Activated T-cell treated with anti-CD3 and anti-CD28 coated beads for 4 hours (primary cell): ENCODE measurements at regions not wholly inside any gene's neighbourhood (a gene's known extent, or its start where the extent isn't known, plus 50 kb on each side); places are given as distances from the start of the nearest gene placed in this dataset.

Source experiments
- DNase-seq: peaks from one replicate; pipeline ENCODE4 v3.0.0-alpha.2; 2020

- no peak for DNase-seq
Measured at GRCh38 chr1:238060061-238060460, 169.3 kb upstream of the ZP4 start.

- DNase-seq, result no peak
Measured at GRCh38 chr1:238052496-238053266, 162.0 kb upstream of the ZP4 start.

GRCh38 chr1:238029126-238029525 lies 138.4 kb upstream of the ZP4 start:
- no peak for DNase-seq

- DNase-seq, result no peak
Measured at GRCh38 chr1:238027366-238027765, 136.6 kb upstream of the ZP4 start.

- DNase-seq, result no peak
Measured at GRCh38 chr1:238023137-238023536, 132.4 kb upstream of the ZP4 start.

GRCh38 chr1:238018214-238018613 lies 127.5 kb upstream of the ZP4 start:
- no peak for DNase-seq

GRCh38 chr1:238006779-238007178 lies 116.1 kb upstream of the ZP4 start:
- no peak for DNase-seq

GRCh38 chr1:238005116-238005515 lies 114.4 kb upstream of the ZP4 start:
- no peak for DNase-seq

GRCh38 chr1:238001818-238002217 lies 111.1 kb upstream of the ZP4 start:
- DNase-seq, result no peak

GRCh38 chr1:237999426-238000052 lies 108.8 kb upstream of the ZP4 start:
- DNase-seq, result no peak

- no peak for DNase-seq
Measured at GRCh38 chr1:237998581-237998980, 107.9 kb upstream of the ZP4 start.

- no peak for DNase-seq
Measured at GRCh38 chr1:237983496-237983895, 92.8 kb upstream of the ZP4 start.

GRCh38 chr1:237981223-237981622 lies 90.5 kb upstream of the ZP4 start:
- no peak for DNase-seq

GRCh38 chr1:237976331-237976730 lies 85.6 kb upstream of the ZP4 start:
- DNase-seq, result no peak

GRCh38 chr1:237975903-237976302 lies 85.2 kb upstream of the ZP4 start:
- DNase-seq, result no peak

GRCh38 chr1:237975376-237975775 lies 84.7 kb upstream of the ZP4 start:
- DNase-seq, result no peak

GRCh38 chr1:237972186-237972585 lies 81.5 kb upstream of the ZP4 start:
- DNase-seq, result no peak

GRCh38 chr1:237962985-237963384 lies 72.3 kb upstream of the ZP4 start:
- DNase-seq, result no peak

GRCh38 chr1:237961754-237962153 lies 71.0 kb upstream of the ZP4 start:
- DNase-seq, result no peak

- no peak for DNase-seq
Measured at GRCh38 chr1:237959838-237960237, 69.1 kb upstream of the ZP4 start.

GRCh38 chr1:237953238-237953637 lies 62.5 kb upstream of the ZP4 start:
- no peak for DNase-seq
